IPS-NIHi11 (cell line): ENCODE measurements at regions not wholly inside any gene's neighbourhood (a gene's known extent, or its start where the extent isn't known, plus 50 kb on each side); places are given as distances from the start of the nearest gene placed in this dataset.
"Not testable (repeated sequence)": the region's sequence is repeated elsewhere in the genome, so short reads cannot be mapped to it uniquely, and the experiment has no call there.

Experiments used
- DNase-seq: peaks from one replicate; pipeline ENCODE4 v3.0.0; 2012; ENCODE audit warnings: mixed read lengths, low spot score

DNA sequence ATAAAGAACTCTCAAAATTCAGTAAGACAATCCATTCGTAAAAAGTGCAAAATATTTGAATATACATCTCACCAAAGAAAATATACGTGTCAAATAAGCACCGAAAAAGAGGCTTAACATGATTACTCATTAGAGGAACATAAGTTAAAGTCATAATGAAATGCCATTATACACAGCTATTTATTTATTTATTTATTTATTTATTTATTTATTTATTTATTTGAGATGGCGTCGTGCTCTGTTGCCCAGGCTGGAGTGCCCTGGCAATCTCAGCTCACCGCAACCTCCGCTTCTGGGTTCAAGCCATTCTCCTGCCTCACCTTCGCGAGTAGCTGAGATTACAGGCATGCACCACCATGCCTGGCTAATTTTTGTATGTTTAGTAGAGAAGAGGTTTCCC, 203.6 kb upstream of the UBASH3B start:
- DNase-seq: no peak

DNA sequence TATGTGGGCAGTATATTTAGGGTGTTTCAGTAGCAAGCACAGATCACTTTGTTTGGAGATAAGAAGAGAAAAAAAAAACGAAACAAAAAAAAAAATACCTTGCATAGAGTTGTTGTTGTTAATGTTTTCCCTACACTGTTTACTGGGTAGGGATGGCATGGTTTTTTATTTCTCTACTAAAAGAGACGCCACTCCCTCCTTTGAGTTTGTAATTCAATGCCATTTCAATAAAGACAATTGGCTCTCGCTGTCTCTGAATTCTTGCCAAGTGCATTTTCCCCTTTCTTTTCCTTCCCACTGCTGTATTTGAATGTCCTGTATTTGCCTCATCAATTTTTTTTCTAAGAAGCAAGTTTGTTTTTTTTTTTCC, 213.9 kb upstream of the UBASH3B start:
- peak; percentile 16 for DNase-seq

DNA sequence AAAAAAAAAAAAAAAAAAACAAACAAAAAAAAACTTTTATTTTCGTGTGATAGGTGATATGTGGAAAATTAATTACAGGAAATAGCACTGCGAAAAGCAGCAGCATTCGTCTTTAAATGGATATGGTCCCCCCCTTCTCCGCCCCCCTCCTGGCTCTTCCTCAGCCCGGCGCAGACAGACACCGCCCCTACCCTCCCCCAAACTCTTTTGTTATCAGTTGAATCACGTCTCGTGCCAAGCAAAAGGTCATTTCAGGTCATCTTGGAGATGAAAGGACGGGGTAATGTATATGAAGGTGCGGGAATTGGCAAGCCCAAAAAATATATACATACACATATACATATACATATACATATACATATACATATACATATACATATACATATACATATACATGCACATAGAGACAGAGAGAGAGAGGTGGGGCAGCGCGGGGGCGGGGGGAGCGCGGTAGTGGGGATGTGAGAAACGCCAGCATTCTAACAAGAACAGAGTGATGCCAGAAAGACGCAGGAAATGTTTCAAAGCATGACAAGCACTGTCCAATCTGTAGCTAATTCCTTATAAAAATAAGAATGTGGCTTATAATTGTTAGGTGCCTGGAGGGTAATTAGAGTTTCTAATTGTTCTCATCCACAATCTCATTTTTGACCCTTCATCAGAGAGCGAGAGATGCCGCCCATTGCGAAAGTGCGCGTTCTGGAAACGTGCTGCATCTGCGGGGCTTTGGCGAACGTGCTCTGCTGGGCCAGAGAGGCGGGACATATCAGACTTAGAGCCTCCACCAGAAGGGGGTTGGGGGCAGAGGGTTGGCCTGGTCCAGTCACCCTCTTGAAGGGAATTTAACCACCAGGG, 214.5 kb upstream of the UBASH3B start:
- DNase-seq: peak; percentile 73

DNA sequence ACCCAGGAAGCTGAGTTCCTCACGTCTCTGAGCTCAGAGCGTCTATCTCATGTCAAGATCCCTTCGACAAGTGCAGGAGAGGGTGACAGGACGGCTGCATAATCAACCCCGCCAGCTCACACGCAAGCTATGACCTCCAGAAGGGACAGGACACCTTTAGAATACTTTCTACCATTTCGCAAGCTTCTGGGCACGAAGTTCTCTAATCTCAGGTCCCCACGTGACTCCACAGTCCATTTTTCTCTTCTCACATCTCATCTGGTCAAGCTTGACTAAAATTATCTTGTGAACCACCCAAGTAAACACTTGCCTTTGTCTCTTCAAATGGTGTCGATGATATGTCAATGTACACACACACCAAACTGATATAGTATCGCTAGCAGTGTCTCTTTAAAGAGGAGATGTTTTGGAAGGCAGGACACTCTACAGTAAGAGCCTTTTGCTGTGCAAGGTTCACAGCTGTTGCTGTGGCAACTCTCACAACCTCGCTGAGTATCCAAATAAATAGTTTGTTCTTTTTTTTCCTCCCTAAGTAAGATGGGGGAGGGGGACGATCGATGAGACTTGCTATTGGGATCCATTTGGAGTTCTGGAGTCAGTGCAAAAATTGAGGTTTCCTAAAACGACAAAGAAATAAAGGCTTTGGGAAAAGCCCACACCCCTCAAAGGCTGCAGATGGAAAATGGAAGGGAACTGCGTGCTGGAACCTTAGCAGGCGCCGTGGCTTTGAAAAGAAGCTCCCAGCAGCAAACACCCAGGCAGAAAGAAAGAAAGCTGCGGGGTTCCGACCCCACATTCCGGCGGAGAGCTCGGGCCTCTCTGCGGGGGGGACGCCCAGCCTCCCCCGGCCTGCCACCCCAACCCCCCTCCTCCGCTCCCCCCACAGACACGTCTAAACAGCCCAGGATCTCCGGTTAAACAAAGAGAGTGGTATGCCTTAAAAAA, 215.4 kb upstream of the UBASH3B start:
- peak; percentile 77 for DNase-seq

DNA sequence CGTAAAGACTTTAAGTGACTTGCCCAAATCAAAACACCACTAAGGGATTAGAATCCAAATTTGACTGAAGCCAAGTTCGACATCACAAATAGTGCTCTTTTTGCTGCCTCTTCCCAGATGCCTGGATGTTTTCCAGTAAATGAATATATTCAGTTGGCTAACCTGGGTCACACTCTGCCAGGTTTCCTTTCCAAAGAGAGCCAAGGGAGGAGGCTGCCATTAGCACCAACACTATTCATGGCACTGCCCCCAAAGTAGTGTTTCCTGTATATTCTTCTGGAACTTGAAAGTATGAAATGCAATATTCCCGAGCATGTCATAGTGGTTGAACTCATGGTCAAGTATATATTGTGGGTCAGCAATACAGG, 219.3 kb upstream of the UBASH3B start:
- no peak for DNase-seq

DNA sequence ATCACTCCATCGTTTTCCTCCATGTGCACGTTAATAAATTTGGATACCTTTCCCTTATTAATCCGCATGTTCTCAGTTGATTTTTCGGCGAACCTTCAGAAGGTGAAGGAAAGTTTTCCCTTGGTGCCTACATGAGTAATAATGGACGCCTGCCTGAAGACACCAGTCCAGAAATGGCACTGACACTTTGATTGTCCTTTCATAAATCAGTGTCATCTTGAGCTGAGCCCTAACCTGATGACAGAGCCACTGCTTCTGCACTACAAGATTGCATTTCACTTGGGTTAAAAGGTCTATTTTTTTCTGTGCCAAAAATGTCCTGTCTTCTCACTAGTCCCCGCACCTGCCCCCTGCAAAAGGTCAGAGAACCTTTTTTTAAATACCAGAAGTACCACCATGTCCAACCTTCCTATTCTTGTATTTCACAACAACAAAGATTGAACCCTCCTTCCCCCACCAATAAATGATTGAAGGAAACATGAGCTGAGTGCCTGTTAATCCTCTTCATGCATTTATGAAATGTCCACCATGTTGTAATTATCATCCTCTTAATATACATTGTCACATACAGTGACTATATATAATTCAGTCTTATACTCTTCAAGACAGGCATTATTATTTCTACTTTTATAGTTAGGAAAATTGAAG, 219.9 kb upstream of the UBASH3B start:
- no peak for DNase-seq

DNA sequence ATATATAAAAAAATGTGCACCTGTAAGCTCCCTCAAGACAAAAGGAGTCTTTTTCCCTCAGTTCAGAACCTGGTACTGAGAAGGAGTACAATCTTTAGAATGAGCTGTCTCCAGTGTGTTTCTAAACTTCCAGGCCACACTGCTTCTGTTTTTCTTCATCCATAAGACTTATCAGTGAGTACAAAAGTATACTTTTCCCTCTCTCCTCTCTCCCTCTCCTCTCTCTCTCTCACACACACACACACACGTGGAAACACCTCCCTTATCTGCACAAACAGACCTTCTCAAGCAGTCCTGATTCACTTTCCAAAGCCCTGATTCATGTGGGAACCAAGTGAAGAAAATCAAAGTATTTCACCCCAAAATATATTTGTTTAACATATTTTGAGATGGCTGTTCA, 220.7 kb upstream of the UBASH3B start:
- DNase-seq: no peak

DNA sequence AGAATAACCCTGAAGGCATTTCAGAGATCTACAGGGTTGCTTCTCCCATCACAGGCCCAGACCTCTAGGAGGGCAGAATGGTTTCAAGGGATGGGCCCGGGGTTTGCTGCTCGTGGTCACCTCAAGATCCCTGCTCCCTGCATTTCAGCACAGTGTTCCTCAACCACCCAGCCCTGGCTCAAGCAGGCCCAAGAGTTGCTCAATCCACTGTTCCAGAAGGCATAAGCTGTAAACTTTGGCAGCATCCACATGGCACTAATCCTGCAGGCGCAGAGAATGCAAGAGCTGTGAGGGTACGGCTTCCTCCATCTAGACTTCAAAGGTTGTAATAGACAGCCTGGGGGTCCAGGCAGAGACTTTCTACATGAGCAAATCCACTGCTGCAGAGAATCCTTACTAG, 225.0 kb upstream of the UBASH3B start:
- DNase-seq: no peak

DNA sequence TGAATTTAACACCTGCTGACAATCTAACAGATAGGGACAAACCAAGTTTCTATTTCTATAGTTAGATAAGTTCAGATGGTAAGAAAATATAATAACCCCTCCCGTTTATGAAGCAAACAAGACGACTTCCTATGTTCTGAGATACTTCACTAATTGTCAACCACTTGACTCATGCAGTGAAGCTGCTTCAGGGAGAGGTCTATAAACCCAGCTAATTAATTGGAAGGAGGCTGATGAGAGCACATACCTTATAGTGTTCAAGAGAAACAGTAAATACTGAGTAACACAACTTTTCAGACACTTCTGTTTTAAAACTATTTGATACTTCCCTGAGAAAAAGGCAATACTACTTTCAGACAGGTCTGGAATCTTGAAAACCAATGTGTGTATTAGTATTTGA, 229.4 kb upstream of the UBASH3B start:
- no peak for DNase-seq

DNA sequence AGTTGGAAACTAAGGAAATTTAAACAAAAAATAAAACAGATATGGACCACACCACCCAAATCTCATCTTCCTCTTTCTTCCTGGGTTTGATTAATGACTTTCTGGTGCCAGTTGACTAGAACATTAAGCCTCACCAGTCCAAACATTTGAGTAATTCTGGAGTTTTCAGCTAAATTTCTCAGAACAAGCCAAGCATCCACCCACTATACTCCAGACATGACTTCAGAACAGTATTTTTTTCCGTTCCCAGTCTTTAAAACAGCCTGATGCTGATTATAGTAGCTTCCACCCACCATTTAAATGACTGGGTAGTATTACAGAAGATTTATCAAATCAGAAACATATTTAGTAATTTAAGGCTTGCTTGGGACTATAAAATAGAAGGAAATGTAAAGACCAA, 230.9 kb upstream of the UBASH3B start:
- DNase-seq: no peak

DNA sequence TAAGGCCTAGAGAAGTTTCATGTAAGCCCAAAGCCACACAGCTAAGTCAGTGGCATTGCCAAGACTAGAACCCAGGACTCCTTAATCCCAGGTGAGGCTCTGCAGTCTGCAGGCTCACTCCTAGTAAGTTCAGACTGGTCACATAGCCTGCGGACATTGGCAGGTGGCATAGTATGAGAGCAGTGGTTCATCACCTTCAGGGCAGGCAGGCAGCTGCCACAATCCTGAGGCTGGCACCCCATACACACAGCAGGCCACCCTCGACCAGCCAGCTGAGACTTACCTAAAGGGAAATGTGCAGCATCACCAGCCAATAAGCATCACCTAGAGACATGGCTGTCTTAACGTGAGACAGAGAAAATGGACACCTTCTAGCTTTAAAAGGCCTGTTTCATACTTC, 231.6 kb upstream of the UBASH3B start:
- no peak for DNase-seq

DNA sequence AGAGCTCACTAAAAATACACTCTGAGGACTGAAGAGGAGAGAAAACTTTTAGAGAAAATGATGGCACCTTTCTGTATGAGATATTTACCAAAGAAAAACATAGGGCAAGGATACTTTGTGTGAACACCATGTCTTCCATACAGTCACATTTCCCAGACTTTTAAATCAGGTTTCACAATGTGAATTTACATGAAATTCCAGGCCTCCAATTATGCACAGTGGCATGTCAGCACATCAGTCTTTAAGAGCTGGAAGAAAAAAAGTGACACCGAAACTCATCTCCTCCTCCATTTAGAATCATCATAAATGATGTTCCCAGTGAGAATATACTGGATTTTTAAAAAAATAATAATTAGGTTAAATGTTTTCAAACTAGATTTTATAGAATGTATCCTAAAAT, 232.2 kb upstream of the UBASH3B start:
- DNase-seq: no peak

DNA sequence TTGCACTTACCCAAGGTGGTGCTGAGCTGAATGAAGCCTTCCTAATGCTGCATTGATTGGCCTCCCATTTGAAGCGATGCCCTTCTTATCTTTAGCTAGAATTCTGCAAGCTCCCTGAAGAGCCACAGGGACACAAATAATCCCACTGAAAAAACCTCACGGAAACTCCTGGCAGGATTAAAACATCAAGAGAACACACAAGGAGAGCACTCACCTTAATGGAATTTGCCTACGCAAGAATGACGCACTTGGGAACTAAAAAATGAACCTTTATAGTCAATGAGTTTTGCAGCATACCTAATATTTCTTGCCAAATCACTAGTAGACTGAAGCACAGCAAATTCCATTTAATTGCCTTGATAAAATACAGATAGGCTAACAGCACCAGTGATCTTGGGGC, 232.8 kb upstream of the UBASH3B start:
- DNase-seq: no peak

DNA sequence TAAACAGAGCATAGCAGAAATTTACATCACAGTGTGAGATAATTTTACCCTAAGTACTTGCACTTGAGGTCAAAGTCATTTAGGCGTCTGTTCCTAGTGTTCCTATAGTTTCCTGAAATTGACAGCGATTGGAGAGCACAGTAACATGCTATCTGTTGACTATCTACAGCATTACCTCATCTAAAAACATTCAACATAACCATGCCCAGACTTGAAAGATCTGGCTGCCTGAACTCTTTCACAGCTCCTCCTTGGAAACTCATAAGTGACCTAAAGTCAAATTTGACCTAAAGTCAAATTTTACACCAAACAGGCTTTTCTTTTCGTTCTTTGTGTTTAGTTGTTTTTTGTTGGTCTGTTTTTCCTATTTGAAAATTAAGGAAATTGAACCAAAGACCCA, 233.8 kb upstream of the UBASH3B start:
- no peak for DNase-seq

DNA sequence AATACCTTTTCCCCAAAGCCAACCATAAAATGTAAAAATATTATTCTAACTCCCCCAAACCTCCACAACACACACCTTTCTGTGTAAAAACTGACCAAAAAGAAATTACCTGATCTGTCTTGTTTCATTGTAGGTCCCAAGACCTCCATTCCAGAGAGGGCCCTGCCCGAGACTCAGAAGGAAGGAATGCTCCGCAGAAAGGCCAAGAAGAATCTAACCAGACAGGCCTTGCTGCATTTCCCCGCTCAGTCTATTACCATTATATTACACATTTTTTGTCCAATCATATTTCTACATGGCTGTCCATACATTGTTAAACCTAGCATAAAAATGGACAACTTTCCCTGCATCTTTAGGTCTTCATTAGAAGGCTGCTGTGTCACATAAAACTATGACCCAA, 237.5 kb upstream of the UBASH3B start:
- DNase-seq: no peak

DNA sequence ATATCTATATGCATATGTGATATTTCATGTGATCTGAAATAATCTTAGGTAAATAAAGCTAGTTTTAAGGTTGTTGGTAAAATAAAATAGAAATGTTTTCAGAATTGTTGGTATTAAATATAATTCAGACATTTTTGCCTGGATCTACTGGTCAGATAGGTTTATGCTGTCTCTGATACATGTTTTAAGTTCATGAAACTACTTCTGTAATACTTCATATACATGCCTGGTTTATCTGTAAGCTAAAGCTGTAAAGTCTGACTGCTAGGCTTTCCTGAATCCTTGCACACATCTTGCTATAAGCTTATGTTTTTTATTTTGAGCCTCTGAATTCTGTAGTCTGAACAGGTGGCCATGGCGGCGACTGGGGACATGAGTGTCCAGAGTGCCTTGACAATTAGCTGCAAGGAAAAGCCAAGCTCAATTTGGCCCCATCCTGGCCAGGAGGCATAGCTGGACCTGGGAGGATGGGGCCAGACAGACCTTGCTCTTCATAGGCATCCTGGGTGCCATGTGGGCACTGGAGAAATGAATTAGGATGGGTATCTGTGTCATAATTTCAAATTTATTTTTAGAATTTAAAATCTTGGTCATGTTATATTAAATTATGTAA, 241.0 kb upstream of the UBASH3B start:
- no peak for DNase-seq

DNA sequence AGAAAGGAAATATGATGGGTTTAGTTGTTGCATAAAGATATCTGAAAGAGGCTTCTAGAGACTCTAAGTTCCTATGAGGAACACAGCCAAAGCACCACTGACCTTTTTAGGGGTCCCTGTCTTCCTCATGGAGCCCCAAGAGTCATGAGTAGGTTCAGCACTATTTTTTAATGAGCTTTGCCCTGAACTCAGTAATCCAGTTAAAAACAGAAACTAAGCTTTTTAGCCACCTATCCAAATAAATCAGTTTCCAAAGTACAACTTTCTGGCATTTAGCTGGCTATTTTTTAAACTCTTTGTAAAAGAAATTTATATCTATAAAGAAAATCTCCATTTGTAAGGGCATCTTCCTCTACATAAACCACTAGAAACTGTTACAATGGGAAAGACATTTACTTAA, 241.8 kb upstream of the UBASH3B start:
- DNase-seq: no peak

DNA sequence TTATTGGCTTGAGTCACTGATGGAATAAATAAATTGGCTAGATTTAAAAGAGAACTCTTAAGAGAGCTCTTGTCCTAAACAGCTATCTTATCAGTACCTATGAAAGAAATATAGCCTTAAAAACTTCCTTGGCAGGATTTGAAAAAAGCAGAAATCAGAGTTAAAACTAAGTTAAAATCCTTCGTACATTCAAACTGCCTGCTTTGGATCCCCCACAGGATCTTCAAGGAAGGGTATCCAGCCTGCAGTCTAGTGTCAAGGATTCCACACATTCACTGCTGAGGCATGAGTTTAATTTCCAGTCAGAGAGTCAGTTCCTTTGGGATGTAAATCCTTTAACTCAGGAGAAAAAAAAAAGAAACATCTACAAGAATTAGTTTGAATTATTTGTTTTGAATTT, 242.9 kb upstream of the UBASH3B start:
- no peak for DNase-seq

DNA sequence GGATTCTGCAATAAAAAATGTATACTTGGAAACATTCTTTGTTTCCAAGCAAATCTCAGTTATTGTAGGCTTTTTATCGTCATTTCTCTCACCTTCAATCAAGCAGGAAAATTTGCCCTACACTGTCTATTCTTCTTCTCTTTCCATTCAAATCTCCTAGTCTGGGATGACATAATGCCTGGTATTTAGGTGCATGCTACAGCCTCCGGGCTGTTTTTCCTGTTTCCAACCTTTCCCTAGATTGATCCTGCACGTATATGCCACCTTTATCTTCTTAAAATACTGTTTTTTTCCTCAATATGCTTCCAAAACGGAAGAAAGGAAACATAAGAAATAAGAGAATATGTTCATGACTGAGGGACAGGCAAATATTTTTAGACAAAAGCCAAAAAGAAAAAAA, 249.1 kb upstream of the UBASH3B start:
- no peak for DNase-seq

DNA sequence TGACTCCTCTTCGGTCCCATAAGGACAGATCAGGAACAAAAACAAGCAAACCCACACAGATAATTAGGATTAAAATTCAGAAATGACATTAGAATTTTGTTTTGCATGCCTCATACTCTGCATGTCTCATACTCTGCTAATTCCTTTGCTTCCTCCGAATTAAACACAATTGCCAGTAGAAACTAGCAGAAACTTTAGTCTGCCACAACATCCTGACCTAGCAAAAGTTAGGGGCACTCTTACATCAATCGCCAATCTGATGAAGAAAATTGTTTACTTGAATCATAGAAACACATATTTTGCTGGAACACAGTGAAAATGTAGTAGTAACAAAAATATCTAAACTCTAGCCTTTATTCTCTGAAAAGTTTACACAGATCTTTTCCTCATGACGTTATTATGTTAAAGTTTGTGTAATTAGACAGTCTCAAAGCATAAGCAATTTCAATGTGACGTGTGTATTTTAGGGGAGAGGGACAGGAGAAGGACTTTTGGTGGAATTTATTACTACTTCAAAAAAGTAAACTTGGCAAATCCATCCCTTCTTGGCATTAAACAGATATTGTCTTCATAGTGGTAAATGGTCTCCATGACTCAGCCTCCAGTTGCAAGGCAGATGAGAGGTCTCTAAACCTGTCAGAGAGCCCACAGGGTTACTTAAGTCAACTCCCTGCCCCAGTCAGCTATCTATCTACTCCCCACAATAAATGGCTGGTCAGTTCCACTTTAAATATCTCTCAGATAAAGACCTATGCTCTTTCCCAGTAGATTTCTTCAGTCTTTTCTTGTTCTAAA, 249.8 kb upstream of the UBASH3B start:
- DNase-seq: no peak

DNA sequence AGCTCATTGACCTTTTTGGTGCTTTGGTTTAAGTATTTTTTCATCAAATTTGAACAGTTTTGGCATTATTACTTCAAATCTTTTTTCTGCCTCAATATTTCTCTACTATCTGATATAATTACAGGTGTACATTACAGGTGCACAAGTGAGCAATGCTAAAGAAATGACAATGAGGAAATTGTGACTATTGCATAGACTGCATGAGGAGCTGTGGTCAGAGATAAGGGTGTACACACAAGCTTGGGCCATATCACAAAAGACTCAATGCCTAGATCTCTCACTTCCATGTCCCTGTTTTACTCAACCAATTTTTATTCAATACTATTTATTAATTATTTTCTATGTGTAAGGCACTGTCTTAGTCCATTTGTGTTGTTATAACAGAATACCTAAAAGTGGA, 251.0 kb upstream of the UBASH3B start:
- no peak for DNase-seq

DNA sequence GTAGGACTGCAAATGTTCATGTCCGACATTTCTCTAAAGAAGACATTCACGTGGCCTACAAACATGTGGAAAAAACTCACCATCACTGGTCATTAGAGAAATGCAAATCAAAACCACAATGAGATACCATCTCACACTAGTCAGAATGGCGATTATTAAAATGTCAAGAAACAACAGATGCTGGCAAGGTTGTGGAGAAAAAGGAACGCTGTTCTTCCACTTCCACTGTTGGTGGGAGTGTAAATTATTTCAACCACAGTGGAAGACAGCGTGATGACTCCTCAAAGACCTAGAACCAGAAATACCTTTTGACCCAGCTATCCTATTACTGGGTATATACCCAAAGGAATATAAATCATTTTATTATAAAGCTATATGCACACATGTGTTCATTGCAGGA, 253.9 kb upstream of the UBASH3B start:
- DNase-seq: not testable (repeated sequence)
